ENCODE measurements at regions not wholly inside any gene's neighbourhood (a gene's known extent, or its start where the extent isn't known, plus 50 kb on each side); places are given as distances from the start of the nearest gene placed in this dataset.

DNA sequence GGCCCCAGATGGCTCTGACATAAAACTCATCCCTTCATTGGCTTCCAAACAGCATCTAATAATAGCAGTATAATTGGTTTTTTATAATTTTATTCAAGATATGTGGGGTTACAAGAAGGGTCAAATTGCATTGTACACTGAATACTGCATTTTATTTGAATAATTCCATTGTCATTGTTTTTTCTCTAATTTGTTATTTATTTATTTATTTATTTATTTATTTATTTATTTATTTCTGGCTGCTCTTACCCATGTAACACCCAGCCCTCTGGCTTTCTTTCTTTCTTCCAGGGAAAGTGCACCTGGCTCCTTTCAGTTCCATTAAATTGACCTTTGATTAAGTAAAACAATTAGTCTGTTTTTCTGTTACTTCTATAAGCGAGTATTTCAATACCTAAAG is 210.1 kb downstream of the CDH9 start:
- FAIRE-seq = no peak

DNA sequence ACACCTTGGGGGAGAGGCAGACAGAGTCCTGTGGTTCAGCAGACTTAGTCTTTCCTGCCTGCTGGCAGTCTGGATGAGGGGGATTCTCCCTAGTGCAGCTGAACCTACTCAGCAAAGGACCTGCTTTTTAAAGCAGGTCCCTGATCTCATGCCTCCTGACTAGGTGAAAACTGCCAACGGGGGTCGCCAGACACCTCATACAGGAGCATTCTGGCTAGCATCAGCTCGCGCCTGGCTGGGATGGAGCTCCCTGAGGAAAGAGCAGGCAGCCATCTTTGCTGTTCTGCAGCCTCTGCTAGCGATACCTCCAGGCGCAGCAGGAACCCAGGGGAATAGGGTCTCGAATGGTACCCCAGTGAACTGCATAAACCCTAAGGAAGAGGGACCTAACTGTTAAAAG is 225.2 kb downstream of the CDH9 start:
- no peak for FAIRE-seq

DNA sequence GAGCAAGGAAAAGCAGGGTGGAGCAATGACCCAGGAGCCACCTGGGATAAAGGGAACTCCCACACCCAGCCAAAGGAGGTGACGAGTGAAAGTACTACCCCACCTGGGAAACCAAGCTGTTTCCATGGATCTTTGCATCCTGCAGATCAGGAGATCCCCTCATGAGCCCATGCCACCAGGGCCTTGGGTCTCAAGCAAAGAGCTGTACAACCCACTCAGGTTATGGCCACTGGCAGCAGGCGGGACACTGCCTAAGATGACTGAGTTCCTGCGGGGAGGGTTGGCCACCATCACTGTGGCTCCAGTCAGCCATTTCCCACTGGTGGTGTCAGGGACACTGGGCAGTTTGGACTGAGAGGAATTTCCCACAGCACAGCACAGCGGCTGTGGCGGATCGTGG is 225.7 kb downstream of the CDH9 start:
- no peak for FAIRE-seq

DNA sequence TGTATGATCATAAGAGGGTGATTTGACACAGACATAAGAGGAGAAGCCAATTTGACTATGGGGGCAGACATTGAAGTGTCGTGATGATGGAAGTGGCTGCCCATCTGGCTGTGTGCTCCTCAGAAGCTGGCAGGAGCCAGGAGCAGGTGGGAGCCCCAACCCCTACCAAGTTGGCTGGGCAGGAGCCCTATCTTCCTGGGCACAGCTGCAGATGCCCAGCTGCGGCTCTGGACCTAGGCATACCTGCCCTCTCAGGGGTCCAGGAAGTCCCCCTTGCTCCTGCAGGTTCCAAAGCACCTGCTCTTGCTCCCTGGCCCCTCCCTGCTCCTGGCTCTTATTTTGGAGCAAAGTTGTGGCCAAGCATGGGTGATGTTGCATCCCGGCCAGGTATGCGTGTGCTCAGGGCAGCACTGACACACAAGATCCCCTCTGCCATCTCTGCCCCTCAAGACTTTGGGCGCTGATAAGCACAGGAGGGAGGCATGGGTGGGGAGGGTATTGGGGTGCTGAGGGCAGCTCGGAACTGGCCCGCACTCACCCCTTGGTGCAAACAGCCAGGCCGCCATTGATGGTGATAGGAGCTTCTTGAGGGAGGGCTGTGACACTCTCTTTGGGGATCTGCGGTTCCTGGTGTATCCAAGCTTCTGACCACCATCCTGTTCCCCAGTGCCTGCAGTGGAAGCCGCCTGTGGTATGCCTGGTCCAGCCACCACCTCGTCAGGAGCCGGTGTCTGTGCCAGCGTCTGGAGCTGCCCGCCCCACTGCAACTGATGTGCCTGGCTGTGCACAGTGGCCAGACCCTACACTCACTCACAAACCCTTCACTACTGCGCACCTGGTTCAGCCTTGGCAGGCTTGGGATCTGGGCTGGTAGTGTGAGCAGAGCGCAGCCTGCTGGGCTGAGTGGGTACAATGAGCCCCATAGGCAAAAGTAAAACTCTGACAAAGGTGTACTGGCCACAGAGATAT is 230.9 kb downstream of the CDH9 start:
- FAIRE-seq = no peak

DNA sequence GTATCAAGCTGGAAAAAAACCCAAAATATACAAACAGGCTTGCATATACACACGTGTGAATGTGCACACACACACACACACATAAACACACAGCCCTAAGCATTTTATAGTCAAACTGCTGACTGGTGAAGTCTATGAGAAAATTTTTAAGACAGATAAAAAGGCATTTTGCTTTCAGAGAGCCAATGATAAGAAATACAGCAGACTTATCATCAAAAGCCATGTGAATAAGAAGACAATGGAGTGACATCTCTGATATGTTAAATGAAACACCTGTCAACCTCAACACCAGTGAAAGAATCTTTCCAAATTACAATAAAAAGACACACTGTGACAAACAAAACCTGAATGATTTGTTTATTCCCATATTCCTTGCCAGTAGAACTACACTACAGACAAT is 233.3 kb downstream of the CDH9 start:
- FAIRE-seq = no peak

DNA sequence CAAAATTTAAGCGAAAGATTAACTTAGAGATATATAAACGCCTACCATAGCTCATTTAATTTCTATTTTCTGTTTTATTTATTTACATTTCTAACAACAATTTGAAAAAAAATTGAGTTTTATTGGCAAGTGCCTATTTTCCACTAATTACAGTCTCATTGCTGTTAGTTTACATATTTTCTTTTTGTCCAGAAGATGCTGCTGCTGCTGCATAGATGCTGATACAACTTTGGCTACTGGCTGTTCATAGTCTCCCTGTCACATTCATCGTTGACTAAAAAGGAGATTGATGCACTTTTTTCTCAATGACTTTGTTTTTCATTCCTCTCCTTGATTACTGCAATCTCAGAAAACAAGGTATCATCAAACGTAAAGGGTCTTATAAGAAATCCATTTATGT is 235.4 kb downstream of the CDH9 start:
- no peak for FAIRE-seq

DNA sequence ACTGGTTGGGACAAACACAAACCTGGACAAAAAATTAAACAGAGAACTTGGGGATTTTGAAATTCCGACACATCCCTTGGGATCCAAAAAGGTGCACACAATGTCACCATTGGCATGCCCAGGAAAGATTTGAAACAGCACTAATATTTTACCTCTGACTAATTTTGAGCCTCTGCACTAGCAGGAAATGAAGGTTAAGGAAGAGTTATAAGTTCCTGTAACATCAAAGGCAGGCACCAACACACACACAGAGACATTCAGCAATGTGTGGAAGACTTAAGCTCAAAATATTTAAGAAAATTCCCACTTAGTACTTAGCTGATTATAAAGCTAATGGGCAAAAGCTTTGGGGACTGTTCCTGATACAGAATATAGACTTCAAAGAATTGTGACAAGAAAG is 247.0 kb downstream of the CDH9 start:
- FAIRE-seq = no peak

DNA sequence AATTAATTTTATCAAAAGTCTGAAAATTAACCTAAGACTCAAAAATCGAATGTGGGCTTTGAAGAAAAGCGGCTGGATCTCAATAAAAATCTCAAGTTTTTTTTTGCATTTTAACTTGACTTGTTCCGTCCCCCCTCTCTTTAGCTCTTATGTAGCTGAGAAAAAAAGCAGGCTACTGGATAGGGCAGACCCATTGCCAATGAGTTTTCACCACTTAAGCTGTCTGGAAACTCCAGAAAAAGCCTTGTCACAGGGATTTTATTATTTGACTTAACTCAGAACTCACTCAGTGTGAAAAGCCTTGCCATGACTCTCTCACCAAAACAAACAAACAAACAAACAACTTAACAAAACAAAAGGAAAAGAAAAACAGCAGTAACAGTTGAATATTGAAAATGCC is 247.4 kb downstream of the CDH9 start:
- FAIRE-seq = no peak

DNA sequence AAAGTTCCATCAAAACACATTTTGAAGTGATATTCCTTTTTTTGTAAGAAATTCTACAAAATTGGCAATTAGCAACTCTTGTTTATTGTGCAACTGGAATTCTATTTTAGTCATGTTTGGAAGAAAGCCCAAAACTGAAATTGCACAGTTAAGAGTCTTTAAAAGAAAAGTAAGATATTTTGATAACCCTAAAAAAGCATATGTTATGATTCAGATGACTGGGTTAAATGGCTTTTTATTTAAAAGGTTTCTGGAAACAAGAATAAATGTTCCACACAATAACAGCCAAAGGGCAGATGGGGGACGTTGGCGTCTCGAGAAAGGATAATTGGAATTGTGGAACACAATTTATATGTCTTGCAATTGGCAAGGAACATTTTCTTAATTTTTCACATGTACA is 275.2 kb downstream of the CDH9 start:
- FAIRE-seq = peak; percentile 99

DNA sequence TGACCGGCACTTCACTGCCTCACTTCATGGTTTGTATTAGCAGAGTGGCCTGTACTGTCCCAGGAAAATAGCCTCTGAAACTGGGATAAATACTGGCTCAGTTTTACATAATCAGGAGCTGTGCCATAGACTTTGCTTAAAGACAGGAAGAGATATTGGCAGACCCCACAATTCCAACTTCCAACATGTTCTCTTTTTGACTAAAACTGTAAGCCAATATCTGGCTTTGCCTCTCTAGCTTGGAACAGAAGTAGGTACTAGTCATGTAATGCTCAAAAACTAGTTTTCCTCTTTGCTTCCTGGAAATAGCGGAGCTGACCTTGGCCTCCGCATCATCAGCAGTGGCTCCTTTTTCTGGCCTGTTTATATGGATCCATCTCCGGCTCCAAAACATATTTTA is 276.9 kb downstream of the CDH9 start:
- FAIRE-seq = no peak

DNA sequence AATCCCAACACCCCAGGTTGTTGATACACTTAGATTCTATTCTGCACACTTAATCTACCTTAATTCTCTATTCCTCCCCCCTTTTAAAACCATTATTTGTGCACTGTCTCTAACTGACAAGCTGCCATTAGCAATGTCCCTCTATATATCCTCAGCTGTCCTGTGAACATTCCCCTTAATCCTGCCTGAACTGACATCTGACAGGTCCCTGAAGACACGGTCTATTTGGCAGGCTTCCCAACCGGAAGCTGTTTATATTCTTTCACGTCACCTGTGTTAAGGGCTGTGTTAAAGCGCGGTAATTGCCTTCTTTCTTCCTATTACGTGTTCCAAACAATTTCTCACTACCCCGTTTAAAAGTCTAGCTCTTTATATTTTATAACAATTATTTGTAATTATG is 277.3 kb downstream of the CDH9 start:
- FAIRE-seq = no peak

DNA sequence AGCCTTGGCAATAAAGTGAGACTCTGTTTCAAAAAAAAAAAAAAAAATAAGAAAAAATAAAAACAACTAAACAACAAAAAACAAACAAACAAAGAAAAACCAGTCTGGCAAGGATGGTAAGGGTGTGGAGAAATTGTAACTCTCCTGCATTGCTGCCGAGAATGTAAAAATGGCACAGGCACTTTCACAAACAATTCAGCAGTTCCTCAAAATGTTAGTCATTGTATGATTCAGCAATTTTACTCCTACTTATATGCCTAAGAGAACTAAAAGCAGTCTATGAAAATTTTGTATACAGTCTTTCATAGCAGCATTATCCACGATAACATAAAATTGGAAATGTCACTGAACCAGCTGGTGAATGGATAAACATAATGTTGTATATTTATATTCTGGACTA is 280.4 kb downstream of the CDH9 start:
- FAIRE-seq = no peak

DNA sequence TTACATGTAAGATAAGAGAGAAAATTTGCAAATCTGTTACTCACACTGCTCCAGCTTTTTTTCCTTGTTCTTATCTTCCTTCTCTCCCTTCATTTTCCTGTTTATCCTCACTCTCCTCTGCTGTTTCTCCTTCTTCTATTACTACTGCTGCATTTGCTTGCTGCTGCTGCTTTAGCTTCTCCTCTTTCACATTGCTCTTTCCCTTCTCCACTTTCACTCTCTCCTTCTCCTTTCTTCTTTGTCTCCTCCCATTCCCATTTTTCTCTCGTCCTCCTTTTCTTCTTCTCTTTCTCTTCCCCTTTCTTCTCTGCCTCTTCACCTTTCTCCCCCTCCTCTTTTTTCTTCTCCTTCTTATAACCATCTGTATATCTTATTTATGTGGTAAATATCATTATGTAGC is 288.6 kb downstream of the CDH9 start:
- no peak for FAIRE-seq

DNA sequence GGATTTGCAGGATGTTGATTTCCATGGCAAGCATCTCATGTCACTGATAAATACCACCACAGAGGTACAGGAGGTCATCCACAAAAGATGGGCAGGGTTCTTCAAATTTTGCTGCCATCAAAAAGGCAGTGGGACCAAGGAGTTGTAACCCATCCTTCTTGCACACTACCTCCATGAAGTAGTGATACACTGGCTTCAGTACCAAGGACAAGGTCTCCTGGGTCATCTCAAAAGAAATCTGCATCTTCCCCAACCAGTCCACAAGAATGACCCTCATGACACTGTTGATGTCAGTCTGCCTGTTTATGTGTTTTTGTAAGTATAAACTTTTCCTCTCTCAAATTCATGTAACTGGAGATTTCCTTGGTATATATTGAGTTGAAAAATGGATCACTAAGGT is 298.2 kb downstream of the CDH9 start:
- FAIRE-seq = no peak

DNA sequence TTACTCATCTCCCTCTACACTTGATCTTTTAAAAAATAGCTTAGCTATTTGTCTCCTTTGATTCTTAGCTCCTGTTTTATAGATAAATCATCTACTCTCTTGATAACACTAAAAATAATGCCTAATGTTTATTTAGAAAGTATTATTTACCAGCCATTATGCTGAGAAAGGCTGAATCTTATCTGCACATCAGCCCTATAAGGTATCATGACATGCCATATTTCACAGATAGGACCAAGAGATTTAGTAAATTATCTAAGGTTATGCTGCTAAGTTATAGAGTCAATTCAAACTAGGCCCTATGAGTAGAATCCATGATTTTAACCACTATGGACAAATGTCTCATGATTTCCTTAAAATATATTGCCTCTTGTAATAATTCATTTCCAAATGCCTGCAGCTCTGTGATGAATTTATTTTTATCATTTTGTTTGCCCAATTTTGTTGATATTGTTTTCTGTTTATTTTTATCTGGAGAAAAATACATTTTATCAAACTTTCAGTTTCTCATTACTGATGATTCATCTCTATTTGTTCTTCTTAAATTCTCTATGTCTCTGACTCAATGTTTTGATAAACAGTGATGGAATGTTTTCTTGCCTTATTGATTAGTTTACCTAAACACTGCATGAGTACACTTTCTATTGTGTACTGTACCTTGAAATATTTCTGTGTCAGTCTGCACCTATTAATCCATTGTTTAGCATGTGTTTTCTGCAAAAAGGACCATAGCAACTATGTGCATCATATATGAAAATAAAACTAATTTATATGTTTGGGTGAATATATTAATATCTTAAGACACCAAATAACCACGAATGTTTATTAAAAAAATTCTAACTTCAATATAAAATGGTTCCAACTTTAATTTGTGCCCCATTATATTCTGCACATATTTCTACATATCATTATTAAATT is 300.8 kb downstream of the CDH9 start:
- no peak for FAIRE-seq

DNA sequence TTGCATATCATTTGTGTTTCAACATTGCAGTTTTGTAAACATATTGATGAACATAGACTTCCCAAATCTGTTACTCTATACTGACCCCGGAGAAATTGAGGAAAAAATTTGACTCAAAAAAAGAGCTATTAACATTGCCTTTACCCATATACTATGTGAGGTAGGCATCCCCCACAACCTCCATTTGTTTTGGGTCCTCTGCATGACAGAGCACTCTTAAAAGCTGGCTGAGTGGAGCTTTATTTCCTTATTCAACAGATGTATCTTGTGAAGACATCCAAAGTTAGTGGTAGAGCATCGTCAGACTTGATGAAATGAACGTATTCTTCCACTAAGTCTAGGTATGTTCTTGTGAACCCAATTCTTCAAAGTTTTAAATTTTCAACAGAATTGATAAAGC is 310.5 kb downstream of the CDH9 start:
- FAIRE-seq = no peak

DNA sequence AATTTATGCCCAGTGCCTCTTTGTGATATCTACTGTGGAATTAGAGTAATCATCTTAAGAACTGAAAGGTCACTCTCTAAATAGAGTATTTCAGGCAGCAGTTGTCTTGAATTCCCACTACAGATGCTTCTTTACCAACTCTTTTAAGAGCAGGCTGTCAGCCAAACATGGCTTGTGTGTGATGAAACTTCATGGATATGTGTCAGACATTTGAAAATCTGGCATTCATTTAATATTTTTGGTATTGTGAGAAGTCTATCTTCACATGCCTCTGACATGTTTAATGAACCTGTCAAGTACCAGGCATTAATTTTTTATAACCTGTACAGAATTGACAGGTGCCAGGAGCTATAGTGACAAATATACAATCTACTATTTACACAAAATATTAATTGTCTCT is 318.6 kb downstream of the CDH9 start:
- no peak for FAIRE-seq

DNA sequence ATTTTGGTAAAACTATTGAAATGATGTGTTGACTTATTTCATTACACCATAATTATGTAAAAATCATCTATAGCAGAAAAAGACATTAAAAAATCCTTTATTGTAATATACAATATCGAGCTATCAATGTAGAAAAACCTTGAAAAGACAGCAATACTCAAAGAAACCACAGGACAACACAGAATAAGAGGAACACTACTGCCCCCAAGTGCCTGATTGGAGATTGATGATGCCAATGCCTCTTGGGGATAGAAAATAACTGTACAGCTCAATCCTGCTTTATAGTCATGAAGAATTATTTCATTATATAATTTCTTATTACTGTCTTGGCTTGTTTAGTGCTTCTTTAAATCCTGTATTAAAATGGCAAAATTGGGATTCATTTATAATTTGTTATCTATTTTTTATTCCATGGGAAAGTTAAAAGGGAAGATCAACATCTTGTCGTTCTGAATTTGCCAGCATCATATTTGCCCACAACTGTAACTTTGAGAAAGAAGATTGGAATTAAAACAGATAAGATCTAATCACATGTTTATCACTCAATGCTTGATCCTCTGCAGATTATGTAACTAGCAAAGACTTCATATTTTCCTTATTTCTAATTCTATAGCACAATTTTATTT is 337.5 kb downstream of the CDH9 start:
- FAIRE-seq = peak; percentile 84

DNA sequence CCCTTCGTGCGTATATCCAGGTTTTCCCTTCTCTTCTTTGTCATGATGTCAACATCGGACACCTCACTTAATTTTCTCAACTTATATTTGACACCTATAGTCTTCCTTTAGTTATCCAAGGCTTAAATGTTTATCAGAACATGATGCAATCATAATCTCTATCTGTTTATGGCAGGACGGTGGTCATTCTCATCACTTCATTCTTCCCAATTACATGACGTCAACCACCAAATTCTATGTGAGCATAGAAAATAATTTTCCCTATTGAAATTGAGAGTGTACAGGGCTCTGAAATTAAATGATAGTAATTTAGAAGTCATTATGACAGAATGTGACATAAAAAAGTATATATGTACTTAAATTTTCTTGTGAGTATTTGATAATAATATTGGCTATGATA is 345.4 kb downstream of the CDH9 start:
- FAIRE-seq = no peak

DNA sequence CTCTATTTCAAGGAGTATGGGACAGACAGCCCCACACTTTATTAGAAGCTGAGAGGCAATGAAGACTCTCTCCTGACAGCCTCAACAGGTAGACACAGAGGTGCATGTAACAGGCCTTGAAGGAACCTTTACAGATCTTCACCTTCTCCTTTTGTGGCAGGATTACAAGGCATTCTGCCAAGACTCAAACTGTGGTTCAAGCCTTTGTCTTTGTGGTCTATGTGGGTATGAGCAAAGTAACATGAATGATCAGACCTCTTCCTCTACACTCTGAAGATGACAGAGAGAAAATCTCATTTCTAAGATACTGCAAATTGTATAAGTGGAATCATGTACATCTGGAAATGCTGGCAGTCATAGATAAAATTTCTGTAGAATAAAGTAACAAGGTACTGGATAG is 346.9 kb downstream of the CDH9 start:
- FAIRE-seq = no peak

DNA sequence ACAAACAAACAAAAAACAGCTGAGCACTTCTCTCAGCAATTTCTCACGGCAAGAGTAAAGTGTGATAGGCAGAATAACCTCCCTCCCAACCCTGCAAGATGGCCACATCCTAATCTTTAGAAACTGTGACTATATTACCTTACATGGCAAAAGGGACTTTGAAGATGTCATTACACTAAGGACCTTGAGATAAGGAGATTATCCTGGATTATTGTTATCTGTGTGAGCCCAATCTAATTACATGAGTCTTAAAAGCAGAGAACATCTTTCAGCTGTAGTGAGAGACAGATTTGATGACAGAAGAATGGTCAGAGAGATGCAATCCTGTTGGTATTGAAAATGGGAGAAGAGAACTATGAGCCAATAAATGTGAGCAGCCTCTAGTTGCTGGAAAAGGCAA is 347.9 kb downstream of the CDH9 start:
- no peak for FAIRE-seq

DNA sequence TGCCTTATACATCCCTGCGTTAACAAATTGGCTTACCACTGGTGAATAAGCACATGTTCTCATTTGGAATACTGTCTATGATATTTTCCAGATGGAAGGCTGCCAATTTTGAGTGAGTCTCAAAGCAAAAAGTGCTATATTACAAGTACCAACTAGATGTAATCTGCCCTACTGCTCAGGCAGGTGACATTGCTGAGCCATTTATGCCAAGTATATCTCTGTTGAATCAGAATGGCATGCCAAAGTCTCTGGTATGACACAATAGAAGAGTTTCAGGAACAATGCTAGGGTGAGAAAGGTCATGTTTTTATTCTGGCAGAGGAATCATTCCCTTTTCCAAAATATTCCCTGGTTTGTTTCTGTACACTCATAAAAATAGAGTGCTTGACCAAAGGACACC is 356.5 kb downstream of the CDH9 start:
- FAIRE-seq = no peak

DNA sequence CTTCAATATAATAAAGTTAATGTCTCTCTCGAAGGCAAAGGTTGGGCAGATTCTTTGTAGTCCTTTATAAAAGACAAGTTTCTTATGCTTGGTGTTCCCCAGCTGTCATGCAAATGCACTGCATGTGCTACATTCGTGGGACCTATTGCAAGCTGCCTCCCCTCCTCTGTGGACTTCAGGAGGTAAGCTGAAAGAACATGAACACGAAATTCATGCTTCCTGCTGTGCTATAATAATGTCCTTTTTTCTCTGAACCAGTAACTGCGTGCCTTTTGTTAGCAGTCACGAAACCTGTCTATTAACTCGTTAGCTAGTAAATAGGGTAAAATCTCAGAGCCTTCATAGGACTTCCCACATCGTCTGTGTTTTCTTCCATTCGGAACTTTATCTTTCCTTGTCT is 363.5 kb downstream of the CDH9 start:
- no peak for FAIRE-seq

Measured in endometrium (tissue), 2 donors.